ENCODE measurements at regions not wholly inside any gene's neighbourhood (a gene's known extent, or its start where the extent isn't known, plus 50 kb on each side); places are given as distances from the start of the nearest gene placed in this dataset.

GRCh38 chr15:70492240-70493177 lies 270.8 kb downstream of the UACA start (continued):
- TF ChIP-seq EZH2 (IDR thresholded peaks at IDR 0.05; ENCODE audit: borderline replicate concordance, control insufficient read depth, low read depth, low read length) (no peak), USF2 (IDR thresholded peaks at IDR 0.05; ENCODE audit: borderline replicate concordance, low read depth, low read length) (no peak), RCOR1 (conservative IDR thresholded peaks at IDR 0.05; ENCODE audit: low read depth, low read length) (no peak), NKRF (conservative IDR thresholded peaks at IDR 0.05) (no peak), E2F8 (IDR thresholded peaks at IDR 0.05; ENCODE audit: low read depth, partially characterized antibody) (no peak)
